Stimulated activated naive CD4-positive, alpha-beta T cell treated with Interleukin-2 at 50 U/mL for 16 hours (primary cell): ENCODE measurements at regions not wholly inside any gene's neighbourhood (a gene's known extent, or its start where the extent isn't known, plus 50 kb on each side); places are given as distances from the start of the nearest gene placed in this dataset.

ENCODE experiments used
- DNase-seq: peaks from one replicate; lab custom pipeline; 2025; lab: John Stamatoyannopoulos, UW

DNA sequence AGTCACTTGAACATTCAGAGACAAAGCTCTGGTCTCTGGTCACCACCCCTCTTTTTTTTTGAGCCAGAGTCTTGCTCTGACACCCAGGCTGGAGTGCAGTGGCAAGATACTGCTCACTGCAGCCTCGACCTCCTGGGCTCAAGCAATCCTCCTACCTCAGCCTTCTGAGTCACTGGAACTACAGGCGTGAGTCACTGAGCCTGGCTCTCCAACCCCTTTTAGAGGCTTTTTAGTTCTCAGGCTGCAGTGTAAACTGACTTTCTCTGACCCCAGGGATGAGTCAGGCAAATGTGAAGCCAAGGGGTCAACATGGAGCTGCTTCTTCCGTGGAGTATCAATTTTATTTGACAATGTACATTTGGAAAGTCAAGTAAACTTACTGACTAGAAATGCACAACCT, 229.2 kb downstream of the PTTG2 start:
- DNase-seq: no peak

DNA sequence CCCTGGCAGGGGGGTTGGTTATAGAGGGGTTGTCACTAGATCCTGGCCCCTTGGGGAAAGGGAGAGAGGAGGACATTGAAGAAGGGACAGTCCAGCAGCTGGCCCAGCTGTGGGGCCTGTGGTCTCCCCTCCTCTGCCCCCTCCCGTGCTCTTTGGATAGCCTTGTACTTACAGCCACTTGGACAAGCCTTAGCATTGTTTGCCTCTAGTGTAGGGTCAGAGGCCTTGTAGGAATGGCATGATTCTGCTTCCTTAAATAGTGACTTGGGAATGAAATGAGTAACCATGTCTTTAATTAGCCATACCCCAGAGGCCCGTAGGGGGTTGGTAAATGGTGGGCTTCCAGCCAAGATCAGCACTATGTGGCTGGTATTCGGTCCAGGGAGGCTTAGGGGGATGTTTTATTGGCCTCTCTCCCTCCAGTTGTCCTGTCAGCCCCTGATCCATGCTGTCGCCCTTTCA, 230.6 kb downstream of the PTTG2 start:
- no peak for DNase-seq

DNA sequence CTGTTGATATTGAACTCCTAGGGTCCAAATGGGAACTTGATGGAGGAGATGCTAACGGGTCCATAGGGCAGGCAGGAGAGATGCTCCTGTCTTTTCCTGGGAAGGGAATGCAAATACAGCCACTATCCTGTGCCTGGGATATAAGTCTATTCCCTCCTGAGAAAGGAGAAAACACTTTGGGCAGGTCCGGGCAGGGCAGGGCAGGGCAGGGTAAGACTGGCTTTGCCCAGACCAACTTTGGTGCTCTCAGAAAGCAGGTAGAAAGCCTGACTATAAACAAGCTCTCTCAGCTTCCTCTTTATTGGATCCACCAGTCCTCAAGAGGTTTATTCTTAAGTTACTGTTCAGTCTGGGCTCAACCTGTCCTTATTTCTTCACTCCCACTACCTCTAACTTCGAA, 232.3 kb downstream of the PTTG2 start:
- no peak for DNase-seq

DNA sequence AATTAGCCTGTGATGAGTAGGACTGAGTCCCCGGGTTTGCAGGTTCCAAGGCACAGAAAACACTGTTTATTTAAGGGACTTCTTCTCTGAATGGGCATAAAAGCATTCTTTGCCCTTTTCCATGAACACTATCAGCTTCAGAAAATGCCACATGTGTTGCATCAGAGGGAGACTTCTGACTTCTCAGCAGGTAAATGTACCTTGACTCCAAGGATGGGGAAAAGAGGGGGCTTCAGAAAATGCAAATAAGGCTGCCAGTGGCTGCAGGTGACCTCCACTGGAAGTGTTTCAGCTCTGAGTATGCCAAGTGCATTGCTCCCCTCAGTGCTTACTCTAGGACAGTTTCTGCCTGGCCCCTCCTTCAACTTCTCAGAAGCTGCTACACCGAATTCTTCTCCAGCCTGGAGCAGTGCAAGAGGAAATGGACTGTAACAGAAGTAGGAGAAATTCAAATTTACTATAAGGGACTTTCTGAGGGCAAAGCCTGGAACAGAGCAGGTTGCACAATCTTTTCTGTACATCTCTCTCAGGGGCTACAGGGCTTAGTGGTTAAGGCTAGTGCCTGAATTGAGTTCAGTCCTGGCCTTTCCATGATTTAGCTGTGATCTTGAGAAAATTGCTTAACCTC, 233.2 kb downstream of the PTTG2 start:
- no peak for DNase-seq

DNA sequence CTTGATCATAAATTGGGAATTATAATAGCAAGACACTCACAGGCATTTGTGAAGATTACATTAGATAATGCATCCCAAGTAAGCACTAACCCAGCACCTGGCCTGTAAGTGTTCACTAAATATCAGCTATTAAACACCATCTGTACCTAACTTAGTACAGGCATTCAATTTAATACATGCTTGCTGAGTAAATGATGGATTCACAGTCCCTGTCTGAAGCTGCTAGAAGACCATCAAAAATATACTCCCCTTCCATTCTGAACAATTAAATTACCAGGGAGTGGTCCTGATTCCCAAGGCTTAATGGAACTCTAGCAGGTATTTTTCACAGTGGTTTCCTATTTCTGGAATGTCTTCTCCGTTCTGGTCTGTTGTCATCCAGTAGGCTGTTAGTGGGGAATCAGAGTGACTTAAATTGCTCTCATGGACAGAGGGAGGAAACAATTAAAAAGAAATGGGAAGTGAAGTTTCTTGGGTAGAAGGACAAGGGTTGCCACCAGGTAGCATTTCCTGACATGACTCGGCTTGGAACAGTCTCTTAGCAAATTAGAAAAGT, 233.9 kb downstream of the PTTG2 start:
- no peak for DNase-seq

DNA sequence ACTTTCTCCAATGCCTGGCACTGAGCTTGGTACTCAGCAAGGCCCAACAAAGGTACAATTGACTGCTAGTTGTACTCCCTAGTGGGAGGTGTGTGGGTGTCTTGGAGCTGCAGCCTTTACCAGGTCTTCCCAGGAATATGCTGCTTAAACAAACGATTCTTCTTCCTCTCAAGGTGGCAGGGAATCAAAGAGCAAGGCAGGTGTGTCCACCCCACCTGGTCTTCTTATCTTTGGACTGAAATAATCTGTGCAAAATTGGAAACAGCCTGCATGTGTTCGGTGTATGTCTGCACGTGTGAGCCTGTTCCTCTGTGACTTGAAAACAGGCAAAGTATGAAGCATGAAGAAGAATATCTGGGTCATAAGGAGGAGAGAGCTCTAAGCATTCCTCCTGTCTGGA, 235.3 kb downstream of the PTTG2 start:
- DNase-seq: no peak

DNA sequence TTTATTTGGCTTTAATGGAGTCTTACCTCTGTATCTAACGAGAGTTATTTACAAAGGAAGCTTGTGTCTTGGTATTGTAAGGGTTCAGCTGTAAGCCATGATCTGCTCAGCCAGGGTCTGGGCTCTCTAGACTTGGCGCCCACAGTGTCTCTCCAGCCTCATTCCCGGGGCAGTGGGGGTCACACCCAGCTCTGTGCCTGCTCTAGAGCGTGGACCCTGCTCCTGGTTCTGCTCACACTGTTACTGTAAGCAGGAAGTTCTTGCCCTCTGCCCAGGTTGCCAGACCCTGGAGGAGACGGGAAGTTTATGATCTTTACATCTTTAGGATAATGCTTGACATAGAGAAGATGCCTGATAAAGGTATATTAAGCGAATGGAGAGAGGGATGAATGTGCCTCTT, 235.7 kb downstream of the PTTG2 start:
- no peak for DNase-seq

DNA sequence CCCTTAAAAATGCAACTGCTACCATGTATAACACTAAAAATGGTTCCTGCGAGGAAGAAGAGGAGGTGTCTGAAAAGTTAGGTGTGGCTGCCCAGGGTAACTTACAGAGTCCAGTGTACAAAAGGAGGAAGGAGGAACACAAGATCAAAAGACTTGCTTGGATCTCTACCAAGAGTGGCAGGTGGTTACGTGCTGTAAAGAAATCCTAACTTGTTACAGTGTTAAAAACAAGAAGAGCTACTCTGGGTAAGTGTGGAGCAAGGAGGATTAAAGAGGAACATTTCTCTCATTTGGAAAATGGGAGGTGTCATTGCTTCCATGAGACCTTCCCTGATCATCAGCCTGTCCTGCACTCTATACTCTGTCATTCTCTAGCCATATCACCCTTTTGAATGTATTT, 242.0 kb downstream of the PTTG2 start:
- no peak for DNase-seq

DNA sequence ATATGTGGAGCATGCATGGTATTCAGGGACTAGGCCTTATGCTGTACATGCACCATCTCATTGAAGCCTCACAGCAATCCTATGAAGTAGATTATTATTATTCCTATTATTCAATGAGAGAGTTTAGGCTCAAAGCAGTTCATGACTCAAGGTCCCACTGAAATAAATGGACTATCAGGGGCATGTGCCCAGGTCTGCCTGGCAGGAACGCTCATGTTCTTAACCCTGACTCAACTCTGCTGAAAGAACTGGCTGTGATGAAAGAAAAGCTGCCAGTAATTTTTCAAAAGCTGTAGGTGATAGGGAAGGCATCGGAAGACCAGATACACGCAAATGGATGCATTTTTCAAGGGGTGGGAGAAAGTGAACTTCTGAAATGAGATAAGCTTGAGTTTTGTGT, 243.4 kb downstream of the PTTG2 start:
- no peak for DNase-seq

DNA sequence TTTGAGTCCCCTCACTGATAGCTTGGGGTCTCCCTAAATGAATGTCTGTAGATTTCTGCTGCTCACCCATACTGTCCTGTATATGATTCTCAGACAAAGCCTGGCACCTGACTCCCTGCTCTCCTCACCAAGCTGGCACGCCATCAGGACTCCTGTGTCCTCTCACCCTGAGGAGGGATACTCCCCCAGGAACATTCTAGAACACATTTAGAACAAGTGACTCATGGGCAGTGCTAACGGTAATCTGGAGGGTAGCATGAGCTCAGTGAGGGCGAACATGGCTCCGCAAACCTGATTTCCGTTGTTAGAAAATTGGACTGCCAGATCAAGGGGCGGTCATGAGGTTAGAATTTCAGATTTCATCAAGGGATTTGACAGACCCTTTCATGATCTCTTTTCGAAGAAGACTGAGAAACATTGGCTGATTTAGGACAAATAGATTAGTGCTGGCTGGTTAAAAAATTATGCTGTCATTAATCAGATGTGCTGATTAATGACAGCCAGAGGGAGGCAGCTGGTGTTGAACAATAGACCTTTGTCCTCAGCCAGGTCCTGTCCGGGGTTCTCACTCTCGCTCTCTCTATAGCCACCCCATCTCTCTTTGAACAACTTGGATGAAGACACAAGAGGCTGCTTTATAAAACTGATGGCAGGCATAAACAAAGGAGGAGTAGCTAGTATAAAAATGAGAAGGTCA, 244.3 kb downstream of the PTTG2 start:
- no peak for DNase-seq

DNA sequence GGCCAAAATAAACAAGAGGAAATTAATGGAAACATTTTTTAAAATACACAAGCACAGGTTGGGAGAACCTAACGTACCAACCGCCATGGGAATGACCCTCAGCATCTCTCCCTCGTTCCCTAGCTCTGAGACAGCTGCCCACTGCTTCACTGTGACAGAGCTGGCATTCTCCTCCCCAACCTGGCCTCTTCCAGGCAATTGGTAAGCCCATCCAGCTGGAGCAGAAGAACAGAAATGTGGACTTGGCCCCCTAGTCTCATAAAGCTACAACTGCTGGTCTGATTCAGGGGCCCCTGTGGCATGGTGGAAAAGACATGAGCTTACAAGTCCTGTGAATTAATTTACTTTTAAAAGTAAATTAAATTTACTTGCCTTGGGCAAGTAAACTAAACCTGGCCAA, 245.1 kb downstream of the PTTG2 start:
- no peak for DNase-seq

DNA sequence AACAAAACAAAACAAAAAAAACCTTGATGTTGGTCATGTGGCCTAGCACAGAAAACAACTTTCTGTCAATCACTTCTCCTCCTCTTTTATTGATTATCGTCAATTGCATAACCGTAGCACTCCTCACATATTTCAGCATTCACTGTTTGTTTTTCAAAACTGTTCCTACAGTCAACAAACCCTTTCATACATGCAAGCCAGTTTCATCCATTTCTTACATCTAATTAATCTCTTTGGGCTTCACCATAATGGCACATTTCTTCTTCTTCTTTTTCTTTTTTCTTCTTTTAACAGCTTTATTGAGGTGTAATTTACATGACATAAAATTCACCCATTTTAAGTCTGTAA, 246.9 kb downstream of the PTTG2 start:
- no peak for DNase-seq

DNA sequence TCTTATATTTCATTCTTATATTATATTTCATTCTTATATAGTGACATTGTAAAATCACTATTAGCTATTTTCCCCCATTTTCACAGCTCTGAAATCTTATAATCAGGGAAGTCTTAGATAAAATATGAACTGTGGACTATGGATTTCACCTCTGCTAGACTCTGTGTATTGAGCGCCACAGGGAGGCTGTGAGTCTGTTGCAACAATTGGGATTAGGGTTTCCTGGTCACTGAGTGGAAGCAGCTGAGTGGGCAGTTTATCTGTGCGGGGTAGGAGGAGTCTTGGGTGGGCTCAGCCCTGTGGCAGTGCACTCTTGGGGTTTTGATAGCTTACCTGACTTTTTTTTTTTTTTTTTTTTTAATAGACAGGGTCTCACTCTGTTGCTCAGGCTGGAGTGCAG, 249.5 kb downstream of the PTTG2 start:
- DNase-seq: no peak

DNA sequence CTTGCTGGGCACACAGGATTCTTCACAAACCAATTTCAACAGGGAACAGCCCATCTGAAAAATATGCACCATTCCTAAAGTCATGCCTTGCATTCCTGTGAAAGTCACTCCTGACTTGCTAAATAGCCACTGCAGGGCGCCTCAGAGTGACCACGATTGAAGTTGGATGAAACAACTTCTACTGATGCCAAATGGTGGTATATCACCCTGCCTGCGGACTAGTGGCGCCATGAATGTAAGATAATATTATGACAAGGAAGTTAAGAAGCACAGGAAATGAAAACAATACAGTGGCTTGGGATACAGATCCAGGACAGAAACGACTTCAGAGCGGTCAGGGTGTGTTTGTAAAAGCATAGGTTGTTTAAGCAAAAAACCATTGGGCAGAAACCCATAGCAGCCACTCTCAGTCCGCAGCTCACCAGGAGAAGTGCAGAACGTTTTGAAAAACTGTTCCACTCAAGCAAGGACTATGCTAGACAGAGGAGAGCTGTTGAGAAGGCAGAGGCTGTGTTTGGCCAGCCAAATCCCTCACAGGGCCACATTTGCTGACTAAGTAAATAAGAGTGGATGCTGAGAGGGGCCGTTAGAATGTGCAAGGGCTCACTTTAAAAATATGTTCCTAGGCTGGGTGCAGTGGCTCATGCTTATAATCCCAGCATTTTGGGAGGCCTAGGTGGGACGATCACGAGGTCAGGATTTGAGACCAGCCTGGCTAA, 250.4 kb downstream of the PTTG2 start:
- DNase-seq: no peak

DNA sequence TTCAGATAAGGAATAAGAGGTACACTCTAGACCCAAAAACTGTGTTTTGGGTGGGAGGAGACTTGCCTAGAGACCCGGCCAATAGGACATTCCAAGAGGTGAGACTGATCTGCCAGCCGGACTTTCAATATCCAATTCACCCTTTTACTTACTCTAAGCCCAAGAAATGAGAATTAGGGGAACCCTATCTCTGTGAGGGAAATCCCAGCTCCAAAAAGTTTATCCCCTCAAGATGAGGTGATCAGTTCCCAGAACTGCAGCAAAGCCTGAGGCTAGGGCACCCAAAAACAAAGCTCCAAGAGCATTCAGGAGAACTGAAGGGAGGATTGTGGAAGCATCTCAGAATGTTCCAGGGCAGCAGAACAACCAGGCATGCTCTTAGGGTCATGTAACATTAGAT, 251.7 kb downstream of the PTTG2 start:
- no peak for DNase-seq

DNA sequence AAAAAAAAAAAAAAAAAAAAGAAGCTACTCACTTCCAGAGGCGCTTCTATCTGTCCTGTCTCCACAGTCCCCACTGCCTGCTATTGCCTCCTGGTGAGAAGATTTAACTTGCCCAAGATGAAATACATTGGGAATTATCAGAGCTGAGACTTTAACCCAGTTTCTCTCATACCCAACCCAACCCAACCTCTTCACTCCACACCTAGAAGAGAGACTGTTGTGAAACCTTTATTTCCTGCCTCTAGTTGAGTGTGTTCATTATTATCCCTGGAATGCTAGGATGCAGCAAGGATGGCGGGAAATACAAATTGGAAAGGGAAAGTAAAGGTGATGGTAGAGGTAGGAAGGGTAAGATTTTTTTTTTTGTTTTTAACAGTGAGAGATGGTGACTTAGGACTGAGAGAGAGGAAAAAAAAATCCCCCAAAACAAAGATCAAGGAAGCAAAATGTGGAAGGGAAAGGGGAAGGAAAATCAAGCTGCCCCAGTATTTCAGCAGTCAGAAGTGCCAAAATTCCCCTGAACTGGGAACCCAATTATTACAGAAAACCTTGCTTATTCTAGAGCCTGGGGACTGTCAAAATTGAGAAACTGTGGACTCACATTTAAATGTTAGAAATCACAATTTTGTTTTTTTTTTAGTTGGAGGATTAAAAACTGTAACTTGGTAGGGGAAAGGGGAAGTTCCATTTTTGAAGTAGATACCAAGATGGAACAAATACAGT, 253.0 kb downstream of the PTTG2 start:
- DNase-seq: no peak

DNA sequence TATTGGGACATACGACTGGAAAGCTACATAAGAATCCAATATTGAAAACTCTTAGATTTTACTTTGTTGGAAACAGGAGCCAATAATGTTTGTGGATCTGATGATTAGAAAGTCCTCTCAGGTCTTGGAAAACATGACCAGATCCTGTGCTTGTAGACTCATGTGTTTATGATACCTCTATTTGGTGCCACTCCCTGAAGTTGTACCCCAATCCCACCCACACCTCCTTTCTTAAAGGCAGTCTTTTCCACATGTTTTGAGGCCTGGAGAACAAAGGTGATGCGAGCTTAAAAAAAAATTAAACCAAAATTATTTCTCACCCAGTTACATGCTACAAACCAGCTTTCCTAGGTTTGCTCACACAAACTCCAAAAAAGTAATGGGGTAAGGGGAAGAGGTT, 262.7 kb downstream of the PTTG2 start:
- DNase-seq: no peak

DNA sequence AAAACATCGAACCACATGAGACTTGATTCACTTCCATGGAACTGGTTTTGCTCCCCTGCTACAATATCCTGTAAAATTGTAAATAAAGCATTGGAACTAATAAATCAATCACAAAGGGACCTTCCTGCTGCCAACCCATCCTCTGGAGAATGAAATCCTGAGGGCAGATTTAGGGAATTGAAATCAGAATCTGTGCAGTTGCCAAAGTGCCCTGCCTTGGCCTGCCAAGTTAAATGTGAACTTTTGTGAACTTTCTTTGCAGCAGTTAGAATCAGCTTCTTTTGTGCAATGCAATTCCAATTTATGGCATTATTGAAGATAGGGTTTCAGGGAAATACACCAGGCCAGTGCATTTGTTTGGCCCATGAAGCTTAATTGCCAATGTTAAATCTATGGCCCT, 263.1 kb downstream of the PTTG2 start:
- DNase-seq: no peak

DNA sequence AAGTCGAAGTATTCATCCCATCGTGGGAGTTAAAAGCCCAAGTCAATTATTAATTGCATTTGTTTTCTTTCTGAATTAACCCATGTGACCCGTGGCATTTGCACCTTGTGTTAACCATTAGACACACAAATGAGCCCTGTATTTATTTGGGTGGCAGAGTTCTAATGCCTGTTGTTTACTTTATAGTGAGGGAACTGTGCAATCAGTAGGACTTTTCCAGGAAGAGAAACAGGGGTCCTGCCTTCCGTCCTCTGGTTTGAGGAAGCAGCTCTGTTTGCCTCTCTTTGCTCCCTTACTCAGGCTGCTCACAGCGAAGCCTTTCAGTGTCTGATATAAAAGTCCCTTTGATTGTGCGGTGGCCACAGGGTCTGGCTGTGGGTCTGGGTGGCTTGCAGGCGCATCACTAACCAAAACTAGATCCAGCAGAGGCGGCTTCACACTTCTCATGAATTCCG, 263.6 kb downstream of the PTTG2 start:
- DNase-seq: no peak

DNA sequence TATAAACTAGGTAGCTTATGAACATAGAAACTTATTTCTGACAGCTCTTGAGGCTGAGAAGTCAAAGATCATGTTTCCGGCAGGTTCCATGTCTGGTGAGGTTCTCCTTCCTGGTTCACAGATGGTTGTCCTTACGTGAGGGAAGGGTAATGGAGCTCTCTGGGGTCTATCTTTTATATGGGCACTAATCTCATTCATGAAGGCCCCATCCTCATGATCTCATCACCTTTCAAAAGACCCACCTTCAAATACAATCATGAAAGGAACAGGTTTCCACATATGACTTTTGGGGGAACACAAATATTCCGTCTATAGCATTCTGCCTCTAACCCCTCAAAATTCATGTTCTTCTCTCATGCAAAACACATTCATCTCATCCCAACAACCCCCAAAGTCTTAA, 264.7 kb downstream of the PTTG2 start:
- DNase-seq: no peak

DNA sequence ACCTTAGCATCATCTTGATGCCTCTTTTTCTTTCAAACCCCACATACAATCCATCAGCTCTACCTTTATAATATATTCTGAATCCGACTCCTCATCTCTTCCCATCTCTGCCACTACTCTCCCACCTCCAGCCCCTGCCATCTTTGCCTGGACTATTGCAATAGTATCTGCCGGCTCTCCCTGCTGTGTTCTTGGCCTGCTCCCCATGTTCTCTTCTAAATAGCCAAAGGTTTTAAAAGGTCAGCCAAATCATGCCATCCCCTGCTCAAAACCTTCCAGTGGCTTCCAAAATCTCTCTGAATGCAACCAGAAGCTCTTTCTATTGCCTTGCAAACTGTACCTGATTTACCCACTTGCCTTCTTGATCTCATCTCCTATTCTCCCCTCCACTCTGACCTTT, 266.0 kb downstream of the PTTG2 start:
- no peak for DNase-seq

DNA sequence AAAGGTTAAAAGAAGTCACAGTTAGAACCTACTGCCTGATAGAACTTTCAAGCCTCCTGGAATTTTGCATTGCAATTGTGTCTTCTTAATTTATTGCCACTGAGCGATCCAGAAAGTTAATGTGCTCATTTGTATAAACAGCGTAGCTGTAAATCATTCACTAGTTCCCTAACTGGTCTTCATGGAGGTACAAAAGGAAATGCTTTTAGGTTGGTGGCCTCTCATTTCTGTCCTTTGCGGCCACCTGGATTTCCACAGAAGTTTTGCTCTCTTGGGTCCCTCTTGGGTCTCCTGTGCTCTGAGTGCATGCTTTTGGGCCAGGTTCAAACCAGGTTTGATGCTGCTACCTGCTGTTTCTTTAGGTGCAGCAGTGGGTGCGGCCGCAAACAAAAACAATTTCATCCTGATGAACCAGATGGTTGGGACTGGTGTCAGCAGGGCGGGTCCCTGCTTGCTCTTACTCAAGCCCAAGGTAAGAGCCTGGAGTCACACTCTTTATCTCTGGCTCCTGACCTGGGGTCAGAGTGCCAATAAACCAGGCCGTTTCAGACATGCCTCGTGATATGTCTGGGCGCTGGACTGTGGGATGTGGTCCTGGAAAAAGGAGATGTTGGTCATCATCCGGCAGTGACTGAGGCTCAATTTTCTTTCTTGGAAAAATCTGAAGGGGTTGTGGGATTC, 270.1 kb downstream of the PTTG2 start:
- DNase-seq: no peak
